A204.1 (cell line): ENCODE measurements at regions not wholly inside any gene's neighbourhood (a gene's known extent, or its start where the extent isn't known, plus 50 kb on each side); places are given as distances from the start of the nearest gene placed in this dataset.
"Not testable (repeated sequence)": the region's sequence is repeated elsewhere in the genome, so short reads cannot be mapped to it uniquely, and the experiment has no call there.

Experiments used
- FAIRE-seq: peaks from 2 replicates; lab custom pipeline; 2012; peaks lifted over from hg19 to GRCh38; lab: Jason Lieb, UNC

DNA sequence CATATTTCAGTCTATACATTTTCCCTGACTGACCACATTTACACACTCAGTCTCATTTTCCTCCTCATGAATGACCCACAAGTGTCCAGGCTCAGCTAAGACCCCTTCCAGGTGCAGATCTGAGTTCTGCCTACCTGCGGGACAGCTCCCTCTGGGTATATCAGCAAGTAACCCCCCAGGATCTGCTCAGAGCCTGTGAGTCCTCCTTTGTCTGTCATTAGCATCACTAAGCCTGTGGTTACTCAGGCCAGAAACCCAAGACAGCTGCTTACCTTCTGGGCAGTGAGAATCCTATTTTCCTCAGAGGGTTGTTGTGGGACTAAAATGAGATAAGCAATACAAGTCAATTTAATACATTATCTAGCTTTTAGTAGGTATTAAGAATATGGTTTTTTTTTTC, 487.6 kb upstream of the BOD1L1 start:
- FAIRE-seq, result no peak

DNA sequence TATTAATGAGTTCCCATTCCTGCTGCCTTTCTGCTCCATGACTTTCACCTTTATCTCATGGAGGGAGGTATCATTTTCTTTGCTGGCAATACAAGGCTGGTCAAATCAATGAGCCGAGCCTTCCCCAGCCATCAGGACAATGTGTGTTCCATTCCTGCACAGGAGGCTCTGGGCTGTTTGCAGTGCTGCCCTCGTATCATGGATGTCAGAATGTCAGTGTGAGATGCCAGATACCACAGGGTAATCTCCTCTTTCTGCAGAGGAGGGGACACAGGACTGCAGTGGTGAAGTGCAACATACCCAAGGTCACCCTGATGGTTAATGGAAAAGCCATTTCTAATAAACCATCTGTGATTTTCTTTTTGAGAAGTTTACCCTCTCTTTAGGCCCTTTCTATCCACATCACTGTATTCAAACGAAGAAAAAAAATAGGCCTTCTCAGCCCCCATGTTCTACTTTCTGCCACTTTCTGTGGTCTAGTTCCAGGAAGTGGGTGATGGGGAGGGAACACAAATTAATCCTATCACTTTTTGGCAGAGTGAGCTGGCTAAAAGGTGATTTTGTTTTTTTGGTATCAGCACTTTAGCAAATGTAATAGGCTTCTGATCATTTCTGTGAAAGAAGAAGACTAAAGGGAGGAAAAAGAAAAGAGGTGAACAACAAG, 490.2 kb upstream of the BOD1L1 start:
- FAIRE-seq, result no peak

DNA sequence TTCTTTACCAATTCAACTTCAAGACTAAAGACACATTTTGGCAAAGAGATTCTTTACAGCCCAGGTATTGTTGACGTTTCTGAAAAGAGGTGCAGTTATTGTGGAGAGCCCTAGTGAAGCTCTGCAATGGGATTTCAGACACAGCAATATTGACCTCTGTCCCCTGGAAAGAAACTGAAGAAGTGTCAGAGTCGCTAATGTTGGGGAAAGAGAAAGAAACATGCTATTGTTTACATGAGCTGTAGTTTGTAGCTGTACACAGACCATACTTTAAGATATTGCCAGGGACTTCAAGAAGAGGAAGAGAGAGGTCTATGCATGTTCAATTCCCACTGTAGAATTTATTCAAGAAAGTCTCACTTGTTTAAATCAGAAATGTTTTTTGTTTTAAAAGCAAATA, 497.3 kb upstream of the BOD1L1 start:
- no peak for FAIRE-seq

DNA sequence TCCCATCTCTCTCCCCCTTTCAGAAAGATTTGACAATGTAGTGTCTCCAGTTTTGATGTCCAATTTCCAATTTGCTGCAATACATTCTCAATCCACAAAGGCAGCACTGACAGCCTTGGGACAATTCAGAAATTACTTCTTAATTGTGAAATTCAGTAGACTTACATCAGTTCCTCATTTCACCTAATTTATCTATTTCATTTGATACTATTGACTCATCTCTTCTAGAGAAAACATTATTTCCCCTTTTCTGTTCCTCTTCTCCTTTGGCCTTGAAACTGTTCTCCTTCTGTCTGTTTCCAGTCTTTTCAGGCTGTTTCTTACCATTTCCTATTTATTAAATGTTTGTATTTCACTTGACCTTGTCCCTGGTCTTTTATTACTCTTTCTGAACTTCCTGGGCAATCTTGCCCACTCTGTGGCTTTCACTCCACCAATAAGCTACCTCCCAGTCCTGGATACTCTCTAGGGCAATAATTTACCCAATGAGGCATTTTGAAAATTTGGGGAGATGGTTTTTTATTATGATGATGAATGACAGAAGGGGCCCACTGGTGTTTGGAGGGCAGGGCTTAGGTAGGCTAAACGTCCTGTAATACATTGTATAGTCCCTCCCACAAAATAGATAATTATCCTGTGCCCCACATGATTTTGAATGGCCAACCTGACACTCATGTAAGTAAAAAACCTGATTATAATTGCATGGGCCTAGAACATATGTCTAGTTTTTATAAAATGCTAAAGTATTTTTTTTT, 498.0 kb upstream of the BOD1L1 start:
- FAIRE-seq, result no peak

DNA sequence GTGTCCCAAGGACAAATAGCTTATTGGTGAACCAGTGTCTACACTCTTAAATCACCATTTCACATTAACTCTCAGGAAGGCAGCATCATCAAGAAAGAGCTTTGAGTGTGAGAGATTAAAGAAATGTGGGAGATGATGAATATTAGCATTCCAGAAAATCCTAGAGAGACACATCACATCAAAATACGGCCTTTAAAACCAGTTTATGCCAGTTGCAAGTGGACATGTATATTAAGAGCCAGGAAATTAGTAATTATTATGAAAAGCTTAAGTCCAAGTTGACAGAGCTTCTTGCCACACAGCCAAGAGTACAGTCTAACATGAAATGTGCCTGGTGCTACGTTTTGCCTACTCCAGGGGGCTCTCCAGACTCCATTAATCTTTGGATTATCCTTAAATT, 503.0 kb upstream of the BOD1L1 start:
- no peak for FAIRE-seq

DNA sequence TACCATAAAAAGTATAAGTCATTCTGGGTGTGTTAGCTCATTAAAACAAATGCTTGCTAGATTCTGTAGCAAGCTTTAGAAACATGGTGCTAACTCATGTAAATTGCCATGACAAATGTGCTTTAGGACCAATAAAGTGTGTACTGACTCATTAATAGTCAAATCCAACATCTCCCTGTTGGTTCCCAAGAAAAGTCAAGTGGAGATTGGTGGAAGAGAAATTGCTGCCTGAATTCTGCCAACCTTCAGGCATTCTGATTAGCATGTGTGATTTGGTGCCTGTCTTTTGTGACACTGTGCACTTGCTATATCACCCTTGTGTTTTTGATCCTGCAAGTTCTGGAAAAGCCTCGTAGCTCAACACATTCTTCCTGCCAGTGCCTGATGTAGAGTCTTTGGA, 503.8 kb upstream of the BOD1L1 start:
- no peak for FAIRE-seq

DNA sequence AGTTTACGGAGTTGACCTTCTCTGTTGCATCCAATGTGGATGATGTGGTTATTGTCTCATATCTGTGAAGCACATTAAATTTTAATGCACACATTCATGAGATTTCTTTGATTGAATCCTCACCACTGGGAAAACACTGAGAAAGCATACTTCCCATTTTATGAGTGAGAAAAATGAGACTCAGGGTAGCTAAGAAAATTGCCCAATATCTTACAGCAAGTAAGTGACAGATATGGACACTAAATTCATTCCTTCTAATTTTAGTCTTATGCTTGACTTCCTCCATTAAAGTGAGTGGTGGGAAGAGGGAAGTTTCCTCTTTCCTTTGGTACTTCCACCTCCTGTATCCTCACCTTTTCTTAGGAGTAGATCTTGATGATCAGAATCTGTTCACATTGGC, 504.8 kb upstream of the BOD1L1 start:
- no peak for FAIRE-seq

DNA sequence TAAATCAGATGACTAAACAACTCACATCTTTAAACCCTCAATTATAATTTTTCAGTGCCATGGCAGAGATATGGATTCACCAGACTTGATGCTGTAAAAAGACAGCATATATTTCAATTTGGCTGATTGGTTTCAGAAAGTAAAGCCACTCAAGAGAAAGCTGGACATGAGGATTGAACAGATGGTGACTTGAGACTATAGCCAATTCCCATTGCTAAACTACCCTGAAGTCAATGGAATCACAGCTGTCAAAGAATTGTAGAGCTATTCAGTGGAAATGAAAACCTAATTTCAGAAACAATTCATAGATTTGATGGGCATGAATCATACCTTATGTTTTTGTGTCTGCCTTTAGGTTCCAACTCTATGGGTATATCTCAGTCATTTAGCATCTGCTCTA, 510.6 kb upstream of the BOD1L1 start:
- FAIRE-seq, result no peak

DNA sequence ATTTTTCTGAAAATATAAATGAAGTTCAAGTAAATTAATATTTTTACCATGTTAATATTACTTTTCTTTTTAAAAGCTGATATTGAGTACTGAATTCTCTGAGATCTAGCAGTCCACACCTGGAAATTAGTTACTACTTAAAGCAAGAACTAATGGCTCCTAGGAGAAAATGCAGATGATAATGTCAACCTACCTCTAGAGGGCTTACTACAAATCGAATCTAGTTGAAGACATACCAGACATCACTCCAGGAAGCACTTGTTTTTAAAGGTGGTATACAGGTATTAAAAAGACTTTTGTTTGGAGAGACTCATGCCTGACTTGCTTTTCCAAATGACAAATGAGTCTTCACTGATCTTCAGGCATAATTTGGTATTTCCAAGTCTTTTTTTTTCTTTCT, 516.4 kb upstream of the BOD1L1 start:
- FAIRE-seq, result no peak

DNA sequence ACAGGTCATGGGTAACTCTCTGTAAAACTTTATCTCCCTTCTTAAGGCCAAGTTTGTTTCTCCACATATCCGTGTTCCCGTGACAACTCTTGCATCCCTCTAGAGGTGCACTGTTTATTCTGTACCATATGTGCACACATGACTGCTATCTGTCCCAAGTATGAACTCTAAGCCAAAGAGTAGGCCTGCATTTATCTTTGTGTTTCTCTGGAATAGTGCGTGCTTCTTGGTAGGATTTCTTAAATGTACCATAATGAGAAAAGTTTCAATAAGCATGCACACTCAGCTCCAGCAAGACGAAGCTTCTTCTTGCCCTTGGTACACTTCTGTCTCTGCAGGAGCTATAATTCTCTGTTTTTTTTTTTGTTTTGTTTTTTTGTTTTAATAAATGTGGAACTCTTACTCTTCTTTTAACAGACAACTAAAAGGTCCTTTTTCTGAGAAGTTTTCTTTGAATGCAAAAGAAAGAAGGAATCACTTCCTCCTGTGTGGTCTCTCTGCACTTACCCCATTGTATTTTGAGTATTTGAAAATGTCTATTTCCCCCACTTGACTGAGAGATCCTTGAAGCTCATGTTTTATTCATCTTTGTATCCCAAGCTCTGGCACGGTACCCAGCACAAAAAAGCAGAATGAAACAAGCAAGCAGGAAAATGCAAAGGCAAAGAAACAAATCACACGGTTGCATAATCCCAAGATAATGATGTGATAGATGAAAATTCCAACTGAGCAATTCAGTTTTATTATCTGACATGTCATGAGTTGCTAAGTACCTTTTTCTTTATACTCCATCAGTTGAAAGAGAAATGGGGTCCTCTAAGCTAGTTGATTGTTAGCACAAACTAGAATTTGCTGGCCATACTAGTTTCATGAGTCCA, 521.9 kb upstream of the BOD1L1 start:
- FAIRE-seq, result no peak

DNA sequence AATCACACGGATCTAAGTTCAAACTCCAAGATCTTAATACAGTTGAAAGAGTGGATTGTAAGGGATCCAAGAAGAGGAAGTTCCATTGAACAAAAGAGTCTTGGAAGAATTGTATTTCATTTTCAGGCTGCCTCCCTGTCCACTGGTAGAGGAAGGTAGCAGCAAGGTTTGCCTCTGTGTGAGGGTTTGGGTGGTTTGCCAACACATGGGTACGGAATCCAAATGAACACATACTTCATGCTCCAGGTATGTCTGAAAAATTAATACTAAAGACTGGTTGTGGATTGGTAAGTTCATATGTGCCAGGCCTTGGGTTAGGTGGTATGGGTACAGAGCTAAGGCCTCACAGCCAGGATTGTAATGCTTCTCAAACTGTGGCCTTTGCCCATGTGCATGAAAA, 523.6 kb upstream of the BOD1L1 start:
- FAIRE-seq, result no peak

DNA sequence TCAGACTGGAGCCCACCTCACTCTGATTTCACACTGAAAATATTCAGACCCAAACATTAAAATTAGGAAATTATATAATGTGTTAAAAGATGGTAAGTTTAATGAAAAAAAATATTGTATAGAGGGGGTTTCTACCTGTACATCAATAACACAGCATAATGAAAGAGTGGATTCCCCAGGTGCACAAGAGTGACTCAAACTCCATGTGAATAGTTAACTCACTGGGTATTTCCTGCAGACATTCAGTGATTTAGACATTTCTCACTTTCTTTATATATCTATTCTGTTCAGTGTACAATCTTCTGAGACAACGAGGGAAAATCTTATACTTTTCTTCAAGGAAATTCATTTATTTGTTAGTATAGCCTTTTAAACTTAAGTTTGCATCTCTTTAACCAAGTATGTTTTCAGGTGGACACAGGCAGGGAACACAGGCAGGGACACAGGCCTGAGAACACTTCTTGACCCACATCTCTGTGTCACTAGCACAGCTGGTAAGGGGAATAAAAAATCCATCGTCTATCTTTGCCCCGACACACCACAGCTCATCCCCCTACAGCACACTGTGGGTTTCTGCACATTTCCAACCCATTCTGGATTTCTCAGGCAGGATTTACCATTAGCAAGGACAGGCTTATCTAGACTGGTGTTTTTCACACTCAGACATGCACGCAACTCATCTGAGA, 525.5 kb upstream of the BOD1L1 start:
- FAIRE-seq, result no peak

DNA sequence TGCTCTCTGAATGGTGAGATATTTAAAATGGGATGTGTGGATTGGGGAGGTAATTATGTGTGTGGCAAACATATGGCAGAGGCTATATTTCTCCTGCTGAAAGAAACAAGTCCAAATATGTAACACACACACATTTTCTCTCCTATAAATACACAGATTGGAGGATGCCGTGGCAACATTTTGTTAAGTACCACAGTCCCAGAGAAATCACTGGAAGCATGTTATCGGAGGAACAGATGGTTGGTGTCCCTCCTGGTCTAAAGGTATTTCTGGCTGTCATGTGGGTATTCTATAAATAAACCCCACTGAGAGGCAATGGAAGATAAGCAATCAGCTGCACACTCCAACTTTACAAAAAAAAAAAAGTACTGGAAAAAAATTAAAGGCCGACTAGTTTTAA, 528.3 kb upstream of the BOD1L1 start:
- no peak for FAIRE-seq

DNA sequence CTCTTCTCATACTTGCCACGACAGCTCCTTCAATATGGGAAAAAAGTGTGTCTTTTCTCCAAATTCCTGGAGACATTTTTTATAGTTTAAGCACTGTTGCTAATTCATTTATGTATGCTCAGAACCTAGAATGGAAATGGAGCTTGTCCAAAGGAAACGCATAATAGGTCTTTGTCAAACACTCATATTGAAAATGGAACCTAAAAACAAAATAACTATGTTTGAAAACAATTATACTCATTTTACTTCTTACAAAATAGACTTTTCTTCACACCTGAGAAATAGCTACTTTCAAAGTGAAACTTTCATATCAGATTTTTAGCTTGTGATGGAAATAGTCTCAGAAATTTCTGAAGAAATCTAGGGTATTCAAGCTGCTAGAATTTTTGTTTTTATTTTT, 529.7 kb upstream of the BOD1L1 start:
- FAIRE-seq, result no peak

DNA sequence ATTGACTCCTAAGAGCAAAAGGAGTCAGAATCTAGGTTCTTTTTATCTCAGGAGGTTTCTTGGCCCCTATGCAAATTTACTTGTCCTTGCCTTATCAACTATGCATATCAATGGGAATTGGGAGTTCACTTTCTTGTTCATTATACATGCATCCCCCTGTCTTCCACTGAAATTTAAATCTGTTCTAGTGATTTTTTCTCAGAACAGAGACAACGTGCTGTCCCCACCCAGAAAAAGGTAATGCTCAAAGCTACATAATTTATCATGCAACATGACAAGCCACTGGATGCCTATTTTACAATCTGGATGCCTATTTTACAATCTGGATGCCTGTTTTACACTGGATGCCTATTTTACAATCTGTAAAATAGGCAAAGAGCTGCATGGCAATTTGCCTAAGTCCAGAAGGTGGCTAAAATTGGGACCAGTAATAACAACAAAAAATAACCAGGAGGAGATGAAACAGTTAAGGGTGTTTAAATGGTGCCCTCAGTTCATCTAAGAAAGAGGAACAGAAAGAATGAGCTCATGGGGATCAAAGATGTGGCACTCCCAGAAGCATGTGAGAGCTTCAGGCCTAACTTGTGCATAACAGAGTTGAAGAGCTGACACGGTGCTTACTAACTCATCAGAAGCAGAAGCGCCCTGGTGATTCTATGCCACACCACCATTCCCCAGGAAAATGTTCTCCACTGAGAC, 537.8 kb upstream of the BOD1L1 start:
- FAIRE-seq, result no peak

DNA sequence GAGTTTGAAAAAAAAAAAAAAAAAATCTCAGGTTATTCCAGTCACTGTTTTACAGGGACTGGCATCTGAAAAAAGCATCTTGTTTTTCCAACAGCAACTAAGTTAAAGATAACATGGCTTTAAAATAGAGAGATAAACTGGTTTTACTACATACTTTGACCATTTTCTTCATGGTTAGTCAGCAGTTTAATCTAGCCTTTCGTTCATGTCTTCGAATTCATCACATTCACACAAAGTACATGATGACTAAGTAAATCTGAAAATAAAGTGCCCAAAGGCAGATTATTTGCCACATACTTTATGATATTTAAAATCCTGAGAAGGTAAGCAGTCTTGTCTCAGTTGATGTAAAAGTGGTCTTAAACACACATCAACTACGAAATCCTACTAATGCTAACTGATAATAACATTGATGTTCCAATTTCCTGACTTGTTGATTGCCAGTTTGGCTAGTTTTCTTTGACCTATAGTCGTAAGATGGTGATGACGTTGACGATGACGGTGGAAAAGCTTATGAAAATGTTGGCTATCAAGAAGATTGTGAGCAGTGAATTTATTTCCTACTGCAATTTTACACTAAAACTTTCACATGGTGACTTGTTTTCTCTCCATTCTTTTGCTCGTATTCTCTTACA, 540.5 kb upstream of the BOD1L1 start:
- FAIRE-seq, result no peak

DNA sequence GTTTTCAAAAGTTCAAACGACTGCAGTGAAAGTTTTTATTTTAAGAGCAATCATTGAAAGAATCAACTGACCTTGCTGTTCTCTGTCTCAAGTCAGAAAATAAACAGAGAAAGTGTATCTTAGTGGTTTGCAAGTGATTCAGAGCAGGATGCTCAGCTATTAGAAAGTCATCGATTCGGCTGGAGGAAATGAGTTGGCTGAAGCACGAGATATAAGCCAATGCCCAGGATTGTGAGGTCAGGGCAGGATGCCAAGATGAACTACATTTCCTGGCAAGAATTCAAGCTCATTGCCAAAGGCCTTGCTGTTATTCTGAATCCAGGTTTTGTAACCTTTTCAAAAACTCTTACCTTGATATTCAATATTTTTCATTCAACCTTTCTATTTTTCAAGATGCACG, 541.4 kb upstream of the BOD1L1 start:
- FAIRE-seq, result no peak

DNA sequence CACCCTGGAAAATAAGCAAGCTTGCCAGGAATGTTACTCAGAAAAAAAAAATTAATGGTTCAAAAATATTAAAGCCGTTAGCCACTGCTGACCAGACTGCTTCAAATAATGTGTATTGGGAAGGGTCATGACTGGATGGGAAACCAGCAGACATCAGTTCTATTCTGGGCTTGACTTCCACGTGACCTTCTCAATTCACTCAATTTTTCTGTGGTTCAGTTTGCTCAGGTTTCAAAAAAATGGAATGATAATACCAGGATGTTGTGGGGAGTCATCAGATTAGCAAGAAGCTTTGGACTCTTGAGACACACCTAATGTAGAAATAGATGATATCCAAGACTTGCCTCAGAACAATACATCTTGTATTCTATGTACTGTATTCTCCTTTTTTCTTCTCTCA, 541.9 kb upstream of the BOD1L1 start:
- FAIRE-seq, result no peak

DNA sequence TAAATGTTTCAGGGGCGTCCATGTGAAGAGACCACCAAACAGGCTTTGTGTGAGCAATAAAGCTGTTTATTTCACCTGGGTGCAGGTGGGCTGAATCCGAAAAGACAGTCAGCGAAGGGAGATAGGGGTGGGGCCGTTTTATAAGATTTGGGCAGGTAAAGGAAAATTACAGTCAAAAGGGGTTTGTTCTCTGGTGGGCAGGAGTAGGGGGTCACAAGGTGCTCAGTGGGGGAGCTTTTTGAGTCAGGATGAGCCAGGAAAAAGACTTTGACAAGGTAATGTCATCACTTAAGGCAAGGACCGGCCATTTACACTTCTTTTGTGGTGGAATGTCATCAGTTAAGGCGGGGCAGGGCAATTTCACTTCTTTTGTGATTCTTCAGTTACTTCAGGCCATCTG, 542.4 kb upstream of the BOD1L1 start:
- not testable (repeated sequence) for FAIRE-seq

DNA sequence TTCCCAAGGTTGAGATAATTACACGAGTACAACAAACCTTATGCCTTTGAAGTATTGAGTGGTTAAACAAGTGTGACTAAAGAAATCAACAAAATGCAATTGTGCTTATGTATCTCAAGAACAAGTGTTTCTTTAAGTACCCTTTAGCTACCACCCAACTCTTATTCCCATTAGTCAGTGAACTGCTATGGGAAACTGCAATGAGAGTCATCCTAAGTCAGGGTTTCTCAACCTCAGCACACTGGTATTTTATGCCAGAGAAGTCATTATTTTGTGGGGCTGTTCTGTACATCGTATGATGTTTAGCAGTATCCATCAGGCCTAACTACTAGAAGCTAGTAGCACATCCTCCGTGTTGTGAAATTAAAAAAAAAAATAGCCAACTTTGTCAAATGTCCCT, 549.1 kb upstream of the BOD1L1 start:
- no peak for FAIRE-seq

DNA sequence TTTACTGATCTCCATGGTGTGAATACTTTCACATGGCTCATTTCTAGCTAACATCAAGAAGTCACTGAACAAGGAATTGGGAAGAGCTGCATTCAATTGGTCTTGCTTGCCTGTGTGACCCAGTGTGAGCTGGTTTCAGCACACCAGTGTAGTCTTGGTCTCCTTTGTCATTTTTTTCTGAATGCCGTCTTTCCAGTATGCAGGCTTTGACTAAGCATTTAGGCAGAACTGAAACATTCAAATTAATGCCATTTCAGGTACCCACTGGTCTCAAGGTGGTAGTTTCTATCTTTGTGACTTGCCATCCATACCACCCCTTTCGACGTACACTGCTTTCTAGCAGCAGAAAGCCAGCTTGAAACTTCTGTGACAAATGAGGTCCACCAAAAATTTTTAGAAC, 550.5 kb upstream of the BOD1L1 start:
- no peak for FAIRE-seq

DNA sequence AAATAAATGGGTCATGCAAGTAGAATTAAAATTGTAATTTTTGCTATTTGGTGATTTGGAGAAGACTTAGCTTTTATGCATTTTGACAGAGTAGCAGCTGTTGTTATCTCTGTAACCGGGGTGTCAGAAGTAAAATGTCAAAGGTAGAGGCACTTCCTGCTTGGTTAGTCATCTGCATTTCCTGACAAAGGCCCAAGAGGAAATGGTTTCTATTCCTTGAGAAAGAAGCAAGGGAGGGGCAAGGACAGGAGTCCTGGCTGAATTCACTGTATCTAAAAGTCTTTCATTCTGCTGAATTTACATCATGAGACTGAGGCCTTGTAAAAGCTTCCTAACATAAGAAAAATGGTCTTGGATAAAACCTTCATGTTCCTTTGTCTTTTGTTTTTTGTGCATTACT, 550.9 kb upstream of the BOD1L1 start:
- FAIRE-seq, result no peak
